ENCODE measurements at regions not wholly inside any gene's neighbourhood (a gene's known extent, or its start where the extent isn't known, plus 50 kb on each side); places are given as distances from the start of the nearest gene placed in this dataset.
A peak's percentile ranks its signal among the peaks of the same experiment; 100 is the strongest.

DNA sequence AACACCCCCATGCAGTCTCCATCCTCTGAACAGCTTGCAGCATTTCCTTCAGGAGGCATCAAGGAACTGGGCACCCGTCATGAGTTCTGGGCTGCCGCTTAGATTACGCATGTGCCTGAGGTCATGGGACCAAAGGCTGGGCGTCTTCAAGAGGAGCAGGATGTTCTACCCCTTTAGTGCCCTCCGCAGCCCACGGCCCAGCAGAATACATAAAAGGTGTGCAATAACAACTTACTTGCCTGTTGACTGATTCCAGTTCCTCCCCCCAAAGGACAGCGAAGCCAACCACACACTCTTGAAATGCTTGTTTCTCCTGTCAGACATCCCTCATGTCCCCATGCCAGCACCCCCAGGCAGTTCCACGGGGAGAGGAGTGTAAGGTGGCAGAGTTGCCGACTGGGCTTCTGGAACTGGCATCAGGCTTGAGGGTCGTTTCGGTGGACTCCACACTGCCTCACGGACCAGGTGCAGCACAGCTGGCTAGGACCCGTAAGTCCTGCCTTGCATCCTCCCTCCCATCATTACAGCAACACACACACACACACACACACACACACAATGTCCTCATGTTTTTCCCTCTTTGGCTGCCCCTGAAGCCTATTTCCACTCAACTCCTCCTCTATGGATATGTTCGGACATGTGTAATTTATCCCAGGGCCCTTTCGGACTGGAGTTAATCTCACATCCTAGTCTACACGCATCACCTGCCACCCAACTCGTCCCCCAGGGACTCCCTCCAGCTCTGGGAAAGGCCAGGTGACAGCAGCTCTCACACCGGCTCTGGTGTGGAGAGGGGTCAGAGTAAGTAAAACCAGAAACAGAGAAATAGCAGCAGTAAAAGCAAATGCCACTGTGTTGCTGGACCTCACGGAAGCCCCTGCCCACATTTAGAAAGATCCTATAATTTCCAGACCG lies 200.7 kb downstream of the BCL11A start:
- H3K27ac ChIP-seq (ENCODE audit: low read depth, low read length) = no peak overlapping the region
- no peaks in the 10 kb centered on the region; a peak in 2 of 7 replicates for H3K4me1 ChIP-seq (replicated peaks in 1 of 4; ENCODE audit: control insufficient read depth in 3 of 4, insufficient read depth in 4 of 4, low read length in 3 of 4)
- ChIA-PET POLR2A (ENCODE audit: partially characterized antibody) (interaction anchor here (1.9 kb wide), 1 partner anchor 13 kb away, joined by 5 read pairs; no protein-coding TSS in a partner anchor), CTCF (ENCODE audit: partially characterized antibody) (interaction anchor here (0.6 to 2.2 kb wide), 7 partner anchors 13 to 771 kb away, joined by 3 to 9 read pairs (median 3); no protein-coding TSS in a partner anchor)
- no peak overlapping the region for H2AK5ac ChIP-seq (ENCODE audit: low read depth, low read length)
- no peak for FAIRE-seq
- H3K79me2 ChIP-seq (ENCODE audit: control insufficient read depth in 1 of 2, insufficient read depth in 2 of 2, low read length in 2 of 2) = no peaks in the 10 kb centered on the region
- no peak overlapping the region for H2BK12ac ChIP-seq (ENCODE audit: low read depth, low read length)
- H2BK20ac ChIP-seq (ENCODE audit: low read length) = no peak overlapping the region
- H4K5ac ChIP-seq (ENCODE audit: insufficient read length, low read depth, low read length) = no peak overlapping the region
- no peaks in the 10 kb centered on the region for H4K20me1 ChIP-seq (replicated peaks in 1 of 2; ENCODE audit: control insufficient read depth in 1 of 2, insufficient read depth in 2 of 2, low read length in 2 of 2)
- H3K18ac ChIP-seq (ENCODE audit: extremely low read depth, low read length) = no peak overlapping the region
- no peaks in the 10 kb centered on the region; the same call in 1 of the 2 replicates for H3K23me2 ChIP-seq (ENCODE audit: low read depth, low read length)
- H3K4me2 ChIP-seq (ENCODE audit: insufficient read depth in 1 of 2, low read depth in 2 of 2, low read length in 2 of 2) = no peak overlapping the region
- no peaks in the 10 kb centered on the region for H3K27me3 ChIP-seq (replicated peaks in 1 of 4; ENCODE audit: control insufficient read depth in 3 of 4, extremely low read depth in 1 of 4, insufficient read depth in 3 of 4, low read length in 3 of 4)
- no peak overlapping the region for H3K4ac ChIP-seq (replicated peaks; ENCODE audit: insufficient read length, low read depth, low read length)
- no peak overlapping the region for H3K23ac ChIP-seq (ENCODE audit: insufficient read length)
- H4K91ac ChIP-seq (replicated peaks; ENCODE audit: insufficient read length, low read length) = no peak overlapping the region
- no peaks in the 10 kb centered on the region for H3K36me3 ChIP-seq (ENCODE audit: control insufficient read depth in 2 of 4, insufficient read depth in 4 of 4, low read length in 3 of 4)
- H3K14ac ChIP-seq (ENCODE audit: insufficient read length) = no peak overlapping the region
- no peak overlapping the region for H4K8ac ChIP-seq (ENCODE audit: extremely low read depth, insufficient read depth, low read length)
- H3K79me1 ChIP-seq (ENCODE audit: low read depth, low read length) = no peaks in the 10 kb centered on the region
- WGBS, 2 experiments (ENCODE audit: extremely low coverage in 1 of 2, insufficient coverage in 1 of 2, insufficient read length in 1 of 2, insufficient replicate concordance in 2 of 2, low coverage in 1 of 2, low lambda C conversion rate in 2 of 2, missing lambda C conversion rate in 1 of 2) = 92% methylated on average over 20 of the region's 20 CpGs; no CpG with 5 or more reads in 1 of the 2 experiments
- peak in 1 of 2 experiments; percentile 45 for DNase-seq (ENCODE audit: low read depth in 1 of 2, low spot score in 2 of 2)
- no peak overlapping the region for H2BK120ac ChIP-seq (replicated peaks; ENCODE audit: low read depth, low read length)
- no peak overlapping the region for H3K56ac ChIP-seq (replicated peaks; ENCODE audit: insufficient read length, low read depth, low read length)
- H3K9me3 ChIP-seq (ENCODE audit: insufficient read depth in 2 of 2, low read depth in 1 of 2, low read length in 1 of 2) = no peaks in the 10 kb centered on the region
- peak overlapping the region; percentile 67; the same call in 1 of the 2 replicates for H2BK15ac ChIP-seq (ENCODE audit: low read length)
- H2BK5ac ChIP-seq (ENCODE audit: low read depth, low read length) = no peak overlapping the region
- peak overlapping the region; percentile 72; the same call in 1 of the 2 replicates for H2AFZ ChIP-seq (ENCODE audit: low read length)
- no peak overlapping the region for H3K9ac ChIP-seq (replicated peaks in 1 of 4; ENCODE audit: extremely low read depth in 1 of 4, low read depth in 3 of 4, low read length in 3 of 4)
- H3K4me3 ChIP-seq (ENCODE audit: extremely low read depth in 1 of 4, insufficient read depth in 2 of 4, low read depth in 3 of 4, low read length in 4 of 4) = no peak overlapping the region
- no peak for TF ChIP-seq GABPA (IDR thresholded peaks at IDR 0.05; ENCODE audit: borderline replicate concordance, insufficient read depth, low read length)
- no peak for TF ChIP-seq RAD21 (IDR thresholded peaks at IDR 0.05 in 1 of 2, conservative IDR thresholded peaks at IDR 0.05 in 1 of 2; ENCODE audit: low read depth in 2 of 2, low read length in 2 of 2)
- no peak for TF ChIP-seq POLR2AphosphoS5 (IDR thresholded peaks at IDR 0.05; ENCODE audit: low read depth, low read length)
- TF ChIP-seq CTCF (IDR thresholded peaks at IDR 0.05; ENCODE audit: control extremely low read depth in 1 of 3, insufficient read depth in 1 of 3, low read depth in 1 of 3, low read length in 3 of 3) = no peak
- no peak for TF ChIP-seq ZNF274 (IDR thresholded peaks at IDR 0.05; ENCODE audit: borderline replicate concordance, extremely low read depth, low read length)
- TF ChIP-seq USF2 (IDR thresholded peaks at IDR 0.05; ENCODE audit: low read length) = no peak
- no peak for TF ChIP-seq KDM1A (IDR thresholded peaks at IDR 0.05; ENCODE audit: borderline replicate concordance, low read length)
